Brain microvascular endothelial cell (primary cell): ENCODE measurements at regions not wholly inside any gene's neighbourhood (a gene's known extent, or its start where the extent isn't known, plus 50 kb on each side); places are given as distances from the start of the nearest gene placed in this dataset.

Source experiments
- DNase-seq: peaks from one replicate; pipeline ENCODE4 v3.0.0-alpha.2; 2020
- H3K27ac ChIP-seq: fragments of 250-450 bp; sonication (Bioruptor Pico); 2 replicates; pipeline ENCODE4 v1.5.1; 2020; ENCODE audit warnings: mild to moderate bottlenecking, moderate library complexity
- H3K27me3 ChIP-seq: fragments of 250-450 bp; sonication (Bioruptor Pico); replicated peaks from 2 replicates; pipeline ENCODE4 v1.5.1; 2020; ENCODE audit warnings: mild to moderate bottlenecking
- H3K36me3 ChIP-seq: fragments of 250-450 bp; sonication (Bioruptor Pico); replicated peaks from 2 replicates; pipeline ENCODE4 v1.5.1; 2020; ENCODE audit warnings: mild to moderate bottlenecking
- H3K4me3 ChIP-seq: 2 replicates; pipeline ENCODE4 v1.5.1; 2011; ENCODE audit warnings: low read depth, mild to moderate bottlenecking, control low read depth, low read length, moderate library complexity
- CTCF ChIP-seq: IDR thresholded peaks from 2 replicates; pipeline ENCODE4 v1.5.1; 2011; ENCODE audit warnings: low read depth, mild to moderate bottlenecking, moderate library complexity, low read length, control low read depth, inconsistent platforms; ENCODE audit errors: missing control alignments
- in situ Hi-C: cut with HindIII; loops from 2 replicates; pipeline ENCODE4 v1.10.0; 2017; ENCODE audit warnings: low sequenced_read_pairs, low pct_ligation_motif_present

DNA sequence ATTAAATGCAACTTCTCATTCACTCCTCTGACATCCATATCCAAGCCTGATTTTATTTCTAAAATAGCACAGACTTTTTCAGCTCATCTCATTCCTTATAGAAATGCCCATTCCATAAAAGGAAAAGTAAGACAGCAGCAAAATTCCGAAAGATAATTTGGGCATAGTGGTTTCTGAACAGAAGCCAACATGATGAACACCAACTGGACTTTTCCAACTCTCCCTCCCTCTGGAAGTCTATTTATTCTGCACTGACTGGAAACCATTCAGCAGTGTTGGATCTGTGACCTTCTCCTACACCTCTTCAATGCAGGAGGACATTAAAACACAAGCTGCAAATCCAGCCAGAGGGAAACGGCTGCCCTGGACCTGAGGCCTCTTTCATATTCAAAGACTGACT is 306.2 kb upstream of the NT5E start:
- H3K4me3 ChIP-seq: no peak overlapping the region
- no peak overlapping the region for H3K27ac ChIP-seq
- H3K36me3 ChIP-seq: no peaks in the 10 kb centered on the region
- in situ Hi-C loops: no loop called here
- H3K27me3 ChIP-seq: no peaks in the 10 kb centered on the region
- no peak for DNase-seq
- TF ChIP-seq CTCF: no peak

GRCh38 chr6:85137865-85138264 is 312.0 kb upstream of the NT5E start:
- TF ChIP-seq CTCF: no peak
- Histone ChIP-seq H3K27me3 (no peaks in the 10 kb centered on the region), H3K4me3 (no peak overlapping the region), H3K36me3 (no peaks in the 10 kb centered on the region), H3K27ac (no peak overlapping the region)
- DNase-seq: no peak
- in situ Hi-C loops: no loop called here

DNA sequence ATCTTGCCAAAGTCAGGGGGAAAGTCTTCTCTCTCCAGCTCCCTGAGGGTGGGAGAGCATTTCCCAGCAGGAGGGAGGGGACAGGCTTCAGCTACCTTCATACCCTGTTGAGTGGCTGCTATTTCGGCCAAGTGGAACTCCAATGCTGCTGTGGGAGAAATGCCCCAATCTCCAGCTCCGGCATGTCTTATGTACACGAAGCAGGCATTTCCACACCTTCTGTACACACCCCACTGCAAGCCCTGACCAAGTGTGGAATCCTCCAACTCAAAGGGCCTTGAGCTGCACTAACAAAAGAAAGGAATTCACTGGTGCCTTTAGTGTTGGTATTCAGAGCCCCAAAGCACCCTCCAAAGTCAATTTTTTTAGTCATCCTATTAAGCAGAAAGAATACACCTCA is 313.6 kb upstream of the NT5E start:
- H3K27ac ChIP-seq: no peak overlapping the region
- in situ Hi-C loops: no loop called here
- H3K36me3 ChIP-seq: no peaks in the 10 kb centered on the region
- no peak overlapping the region for H3K4me3 ChIP-seq
- no peak for DNase-seq
- TF ChIP-seq CTCF: no peak
- no peaks in the 10 kb centered on the region for H3K27me3 ChIP-seq

GRCh38 chr6:85135376-85136094 is 314.3 kb upstream of the NT5E start:
- H3K27me3 ChIP-seq: no peaks in the 10 kb centered on the region
- in situ Hi-C loops: no loop called here
- no peaks in the 10 kb centered on the region for H3K36me3 ChIP-seq
- H3K27ac ChIP-seq: no peak overlapping the region
- DNase-seq: no peak
- H3K4me3 ChIP-seq: no peak overlapping the region
- no peak for TF ChIP-seq CTCF

GRCh38 chr6:85134172-85134571 is 315.7 kb upstream of the NT5E start:
- Histone ChIP-seq H3K4me3 (no peak overlapping the region), H3K27ac (no peak overlapping the region), H3K36me3 (no peaks in the 10 kb centered on the region), H3K27me3 (no peaks in the 10 kb centered on the region)
- in situ Hi-C loops: no loop called here
- no peak for TF ChIP-seq CTCF
- DNase-seq: no peak

- Histone ChIP-seq H3K27ac (no peak overlapping the region), H3K36me3 (no peaks in the 10 kb centered on the region), H3K4me3 (no peak overlapping the region), H3K27me3 (no peaks in the 10 kb centered on the region)
- in situ Hi-C loops: no loop called here
- DNase-seq: no peak
- no peak for TF ChIP-seq CTCF
These were observed 317.8 kb upstream of the NT5E start for GRCh38 chr6:85132091-85132490.
